ENCODE measurements at regions not wholly inside any gene's neighbourhood (a gene's known extent, or its start where the extent isn't known, plus 50 kb on each side); places are given as distances from the start of the nearest gene placed in this dataset.

GRCh38 chr2:217328622-217328978 lies 468.7 kb upstream of the TNP1 start:
- TF ChIP-seq CTCF (IDR thresholded peaks at IDR 0.05; ENCODE audit: insufficient read depth, low read depth, low read length): no peak
- no peak for TF ChIP-seq EZH2 (IDR thresholded peaks at IDR 0.05; ENCODE audit: insufficient read depth, low read length)
